Fibroblast of lung (primary cell): ENCODE measurements at regions not wholly inside any gene's neighbourhood (a gene's known extent, or its start where the extent isn't known, plus 50 kb on each side); places are given as distances from the start of the nearest gene placed in this dataset.

Experiments
- DNase-seq, 2 donors: peaks; one replicate each; pipeline versions ENCODE4 v3.0.0 to v3.0.0-alpha.2; 2010; ENCODE audit warnings: low read depth in 2 of 2
- H2AFZ ChIP-seq: 2 replicates; pipeline ENCODE4 v1.5.1; 2012; ENCODE audit warnings: low read length, control low read depth, inconsistent platforms
- H3K27ac ChIP-seq: 2 replicates; pipeline ENCODE4 v1.5.1; 2011; ENCODE audit warnings: low read length, control low read depth; ENCODE audit not compliant: insufficient read depth
- H3K27me3 ChIP-seq: 2 replicates; pipeline ENCODE4 v1.5.1; 2011; ENCODE audit warnings: mild to moderate bottlenecking, low read length; ENCODE audit not compliant: control insufficient read depth, insufficient read depth
- H3K36me3 ChIP-seq: 2 replicates; pipeline ENCODE4 v1.5.1; 2011; ENCODE audit warnings: low read length; ENCODE audit not compliant: control insufficient read depth, insufficient read depth
- H3K4me1 ChIP-seq: 2 replicates; pipeline ENCODE4 v1.5.1; 2011; ENCODE audit warnings: low read length; ENCODE audit not compliant: control insufficient read depth, insufficient read depth; ENCODE audit errors: extremely low read depth
- H3K4me2 ChIP-seq: 2 replicates; pipeline ENCODE4 v1.5.1; 2011; ENCODE audit warnings: low read length, control low read depth; ENCODE audit not compliant: insufficient read depth; ENCODE audit errors: extremely low read depth
- H3K4me3 ChIP-seq, 4 experiments: fragments of 200-600 bp in 1 of 4; sonication (generic) in 1 of 4; replicated peaks in 1 of 4; 2 replicates each; pipeline ENCODE4 v1.5.1; 2011 to 2016; ENCODE audit warnings: low read length in 4 of 4, low read depth in 3 of 4, mild to moderate bottlenecking in 3 of 4, control low read depth in 2 of 4, inconsistent platforms in 1 of 4, mixed read lengths in 1 of 4; ENCODE audit not compliant: insufficient read depth in 1 of 4; ENCODE audit errors: control extremely low read depth in 1 of 4
- H3K79me2 ChIP-seq: 2 replicates; pipeline ENCODE4 v1.5.1; 2012; ENCODE audit warnings: mild to moderate bottlenecking, low read length, inconsistent platforms; ENCODE audit not compliant: control insufficient read depth, insufficient read depth
- H3K9ac ChIP-seq: 2 replicates; pipeline ENCODE4 v1.5.1; 2011; ENCODE audit warnings: mild to moderate bottlenecking, low read length, control low read depth; ENCODE audit not compliant: insufficient read depth
- H3K9me3 ChIP-seq: 2 replicates; pipeline ENCODE4 v1.5.1; 2012; ENCODE audit warnings: low read depth, low read length; ENCODE audit not compliant: control insufficient read depth, insufficient read depth
- H4K20me1 ChIP-seq: 2 replicates; pipeline ENCODE4 v1.5.1; 2011; ENCODE audit warnings: low read length; ENCODE audit not compliant: control insufficient read depth, insufficient read depth; ENCODE audit errors: extremely low read depth
- CTCF ChIP-seq, 2 donors: IDR thresholded peaks in 1 of 2; conservative IDR thresholded peaks in 1 of 2; 1 replicate in 1 of 2; 2 replicates in 1 of 2; pipeline ENCODE4 v1.5.1; 2011 to 2012; ENCODE audit warnings: low read length in 2 of 2, control low read depth in 1 of 2, inconsistent platforms in 1 of 2, low read depth in 1 of 2, mild to moderate bottlenecking in 1 of 2
- EZH2 ChIP-seq: IDR thresholded peaks from 2 replicates; pipeline ENCODE4 v1.5.1; 2012; ENCODE audit warnings: low read length, control low read depth, mild to moderate bottlenecking; ENCODE audit errors: missing control alignments

- no peaks in the 10 kb centered on the region for H3K27me3 ChIP-seq
- no peak overlapping the region for H3K9ac ChIP-seq
- H4K20me1 ChIP-seq = no peaks in the 10 kb centered on the region
- no peaks in the 10 kb centered on the region for H3K4me1 ChIP-seq
- no peak overlapping the region for H3K4me2 ChIP-seq
- H3K9me3 ChIP-seq = no peaks in the 10 kb centered on the region
- TF ChIP-seq EZH2 (no peak), CTCF (conservative IDR thresholded peaks at IDR 0.05 in 1 of 2, IDR thresholded peaks at IDR 0.05 in 1 of 2; ENCODE audit: low read depth in 1 of 2, low read length in 2 of 2) (no peak)
- no peak for DNase-seq
- no peak overlapping the region for H2AFZ ChIP-seq
- no peaks in the 10 kb centered on the region for H3K36me3 ChIP-seq
- no peaks in the 10 kb centered on the region for H3K79me2 ChIP-seq
- H3K27ac ChIP-seq = no peak overlapping the region
- no peak overlapping the region for H3K4me3 ChIP-seq
Measured at GRCh38 chr1:199132006-199132405, 493.2 kb downstream of the PTPRC start.

GRCh38 chr1:199135901-199136300 lies 497.1 kb downstream of the PTPRC start:
- DNase-seq = no peak
- Histone ChIP-seq H3K4me3 (no peak overlapping the region), H3K4me2 (no peak overlapping the region), H4K20me1 (no peaks in the 10 kb centered on the region), H3K4me1 (no peaks in the 10 kb centered on the region), H3K9ac (no peak overlapping the region), H3K27ac (no peak overlapping the region), H2AFZ (no peak overlapping the region), H3K9me3 (no peaks in the 10 kb centered on the region), H3K27me3 (no peaks in the 10 kb centered on the region), H3K79me2 (no peaks in the 10 kb centered on the region), H3K36me3 (no peaks in the 10 kb centered on the region)
- TF ChIP-seq CTCF (conservative IDR thresholded peaks at IDR 0.05 in 1 of 2, IDR thresholded peaks at IDR 0.05 in 1 of 2; ENCODE audit: low read depth in 1 of 2, low read length in 2 of 2) = no peak
- no peak for TF ChIP-seq EZH2

- no peak for DNase-seq
- H3K4me2 ChIP-seq = no peak overlapping the region
- H3K27ac ChIP-seq = no peak overlapping the region
- H3K4me3 ChIP-seq = no peak overlapping the region
- TF ChIP-seq EZH2 = no peak
- no peak for TF ChIP-seq CTCF (conservative IDR thresholded peaks at IDR 0.05 in 1 of 2, IDR thresholded peaks at IDR 0.05 in 1 of 2; ENCODE audit: low read depth in 1 of 2, low read length in 2 of 2)
- H3K79me2 ChIP-seq = no peaks in the 10 kb centered on the region
- H4K20me1 ChIP-seq = no peaks in the 10 kb centered on the region
- H2AFZ ChIP-seq = no peak overlapping the region
- no peaks in the 10 kb centered on the region for H3K36me3 ChIP-seq
- H3K27me3 ChIP-seq = no peaks in the 10 kb centered on the region
- H3K9ac ChIP-seq = no peak overlapping the region
- no peaks in the 10 kb centered on the region for H3K4me1 ChIP-seq
- no peaks in the 10 kb centered on the region for H3K9me3 ChIP-seq
Measured at GRCh38 chr1:199138061-199138460, 499.2 kb downstream of the PTPRC start.
